ENCODE measurements at regions not wholly inside any gene's neighbourhood (a gene's known extent, or its start where the extent isn't known, plus 50 kb on each side); places are given as distances from the start of the nearest gene placed in this dataset.

DNA sequence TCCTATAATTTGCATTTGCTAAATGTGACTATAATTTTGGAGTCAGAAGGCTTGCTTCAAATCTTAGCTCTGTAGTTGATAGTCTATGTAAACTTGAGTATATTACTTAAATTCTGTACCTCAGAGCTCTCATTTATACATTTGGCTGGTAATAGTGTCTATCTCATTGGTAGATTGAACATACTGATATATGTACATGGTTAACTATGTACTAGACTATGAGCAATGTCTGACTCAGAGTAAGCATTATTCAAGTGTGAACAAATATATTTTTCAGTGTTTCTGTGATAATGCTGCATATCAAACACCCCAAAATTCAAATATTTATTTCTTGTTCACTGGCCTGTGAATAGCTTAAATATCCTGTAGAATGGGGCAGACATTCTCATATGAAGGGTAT lies 1568.9 kb upstream of the PABPC4L start:
- TF ChIP-seq POLR2A (IDR thresholded peaks at IDR 0.05; ENCODE audit: low read depth, low read length) (no peak), EZH2 (IDR thresholded peaks at IDR 0.05; ENCODE audit: borderline replicate concordance, control insufficient read depth, low read depth, low read length) (no peak), NRF1 (conservative IDR thresholded peaks at IDR 0.05; ENCODE audit: low read depth, low read length) (no peak), DPF2 (IDR thresholded peaks at IDR 0.05) (no peak), CBX3 (IDR thresholded peaks at IDR 0.05; ENCODE audit: borderline replicate concordance, low read depth) (no peak), RFX5 (IDR thresholded peaks at IDR 0.05; ENCODE audit: low read depth, low read length) (no peak), EP300 (IDR thresholded peaks at IDR 0.05; ENCODE audit: borderline replicate concordance in 1 of 2, control insufficient read depth in 1 of 2, low read depth in 2 of 2, low read length in 2 of 2) (no peak)
- TF ChIP-seq, protein P1, sequence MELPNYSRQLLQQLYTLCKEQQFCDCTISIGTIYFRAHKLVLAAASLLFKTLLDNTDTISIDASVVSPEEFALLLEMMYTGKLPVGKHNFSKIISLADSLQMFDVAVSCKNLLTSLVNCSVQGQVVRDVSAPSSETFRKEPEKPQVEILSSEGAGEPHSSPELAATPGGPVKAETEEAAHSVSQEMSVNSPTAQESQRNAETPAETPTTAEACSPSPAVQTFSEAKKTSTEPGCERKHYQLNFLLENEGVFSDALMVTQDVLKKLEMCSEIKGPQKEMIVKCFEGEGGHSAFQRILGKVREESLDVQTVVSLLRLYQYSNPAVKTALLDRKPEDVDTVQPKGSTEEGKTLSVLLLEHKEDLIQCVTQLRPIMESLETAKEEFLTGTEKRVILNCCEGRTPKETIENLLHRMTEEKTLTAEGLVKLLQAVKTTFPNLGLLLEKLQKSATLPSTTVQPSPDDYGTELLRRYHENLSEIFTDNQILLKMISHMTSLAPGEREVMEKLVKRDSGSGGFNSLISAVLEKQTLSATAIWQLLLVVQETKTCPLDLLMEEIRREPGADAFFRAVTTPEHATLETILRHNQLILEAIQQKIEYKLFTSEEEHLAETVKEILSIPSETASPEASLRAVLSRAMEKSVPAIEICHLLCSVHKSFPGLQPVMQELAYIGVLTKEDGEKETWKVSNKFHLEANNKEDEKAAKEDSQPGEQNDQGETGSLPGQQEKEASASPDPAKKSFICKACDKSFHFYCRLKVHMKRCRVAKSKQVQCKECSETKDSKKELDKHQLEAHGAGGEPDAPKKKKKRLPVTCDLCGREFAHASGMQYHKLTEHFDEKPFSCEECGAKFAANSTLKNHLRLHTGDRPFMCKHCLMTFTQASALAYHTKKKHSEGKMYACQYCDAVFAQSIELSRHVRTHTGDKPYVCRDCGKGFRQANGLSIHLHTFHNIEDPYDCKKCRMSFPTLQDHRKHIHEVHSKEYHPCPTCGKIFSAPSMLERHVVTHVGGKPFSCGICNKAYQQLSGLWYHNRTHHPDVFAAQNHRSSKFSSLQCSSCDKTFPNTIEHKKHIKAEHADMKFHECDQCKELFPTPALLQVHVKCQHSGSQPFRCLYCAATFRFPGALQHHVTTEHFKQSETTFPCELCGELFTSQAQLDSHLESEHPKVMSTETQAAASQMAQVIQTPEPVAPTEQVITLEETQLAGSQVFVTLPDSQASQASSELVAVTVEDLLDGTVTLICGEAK (IDR thresholded peaks at IDR 0.05; ENCODE audit: borderline replicate concordance) = no peak
- TF ChIP-seq, protein P2, sequence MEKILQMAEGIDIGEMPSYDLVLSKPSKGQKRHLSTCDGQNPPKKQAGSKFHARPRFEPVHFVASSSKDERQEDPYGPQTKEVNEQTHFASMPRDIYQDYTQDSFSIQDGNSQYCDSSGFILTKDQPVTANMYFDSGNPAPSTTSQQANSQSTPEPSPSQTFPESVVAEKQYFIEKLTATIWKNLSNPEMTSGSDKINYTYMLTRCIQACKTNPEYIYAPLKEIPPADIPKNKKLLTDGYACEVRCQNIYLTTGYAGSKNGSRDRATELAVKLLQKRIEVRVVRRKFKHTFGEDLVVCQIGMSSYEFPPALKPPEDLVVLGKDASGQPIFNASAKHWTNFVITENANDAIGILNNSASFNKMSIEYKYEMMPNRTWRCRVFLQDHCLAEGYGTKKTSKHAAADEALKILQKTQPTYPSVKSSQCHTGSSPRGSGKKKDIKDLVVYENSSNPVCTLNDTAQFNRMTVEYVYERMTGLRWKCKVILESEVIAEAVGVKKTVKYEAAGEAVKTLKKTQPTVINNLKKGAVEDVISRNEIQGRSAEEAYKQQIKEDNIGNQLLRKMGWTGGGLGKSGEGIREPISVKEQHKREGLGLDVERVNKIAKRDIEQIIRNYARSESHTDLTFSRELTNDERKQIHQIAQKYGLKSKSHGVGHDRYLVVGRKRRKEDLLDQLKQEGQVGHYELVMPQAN (conservative IDR thresholded peaks at IDR 0.05) = no peak
